Neural progenitor cell (in vitro differentiated cells): ENCODE measurements at regions not wholly inside any gene's neighbourhood (a gene's known extent, or its start where the extent isn't known, plus 50 kb on each side); places are given as distances from the start of the nearest gene placed in this dataset.
"Not testable (repeated sequence)": the region's sequence is repeated elsewhere in the genome, so short reads cannot be mapped to it uniquely, and the experiment has no call there.

ENCODE experiments used
- DNase-seq: peaks from one replicate; pipeline ENCODE4 v3.0.0-alpha.2; 2016; ENCODE audit warnings: low spot score
- H2AFZ ChIP-seq: fragments of 200-600 bp; sonication (generic); replicated peaks from 2 replicates; pipeline ENCODE4 v1.6.1; 2016; ENCODE audit warnings: antibody characterized with exemption
- H3F3A ChIP-seq: fragments of 200-600 bp; sonication (generic); 2 replicates; pipeline ENCODE4 v1.6.1; 2016; ENCODE audit warnings: antibody characterized with exemption, low read depth
- H3K27ac ChIP-seq: fragments of 200-600 bp; sonication (generic); 2 replicates; pipeline ENCODE4 v1.5.1; 2016; ENCODE audit warnings: mild to moderate bottlenecking
- H3K27me3 ChIP-seq: fragments of 200-600 bp; sonication (generic); 2 replicates; pipeline ENCODE4 v1.6.1; 2016; ENCODE audit warnings: mild to moderate bottlenecking, moderate library complexity
- H3K36me3 ChIP-seq: fragments of 200-600 bp; sonication (generic); 2 replicates; pipeline ENCODE4 v1.5.1; 2016
- H3K4me1 ChIP-seq: fragments of 200-600 bp; sonication (generic); 2 replicates; pipeline ENCODE4 v1.6.1; 2016; ENCODE audit warnings: mixed run types
- H3K4me2 ChIP-seq: fragments of 200-600 bp; sonication (generic); 2 replicates; pipeline ENCODE4 v1.6.1; 2016
- H3K4me3 ChIP-seq: fragments of 200-600 bp; sonication (generic); 2 replicates; pipeline ENCODE4 v1.5.1; 2016
- H3K79me2 ChIP-seq: fragments of 200-600 bp; sonication (generic); 2 replicates; pipeline ENCODE4 v1.6.1; 2016; ENCODE audit warnings: low read depth
- H3K9ac ChIP-seq: fragments of 200-600 bp; sonication (generic); 2 replicates; pipeline ENCODE4 v1.6.1; 2016
- H3K9me3 ChIP-seq: fragments of 200-600 bp; sonication (generic); 2 replicates; pipeline ENCODE4 v1.5.1; 2016; ENCODE audit warnings: low read depth
- H4K20me1 ChIP-seq: fragments of 200-600 bp; sonication (generic); 2 replicates; pipeline ENCODE4 v1.6.1; 2016; ENCODE audit warnings: low read depth
- H3K27ac Mint-ChIP-seq: 3 replicates; pipeline ENCODE4 v1.8.0; 2021; ENCODE audit warnings: mixed read lengths
- H3K27me3 Mint-ChIP-seq: 2 replicates; pipeline ENCODE4 v1.8.0; 2022; ENCODE audit warnings: low read depth, mild to moderate bottlenecking, inconsistent platforms, moderate library complexity, mixed read lengths; ENCODE audit not compliant: insufficient read depth
- H3K36me3 Mint-ChIP-seq: 3 replicates; pipeline ENCODE4 v1.8.0; 2021; ENCODE audit warnings: mixed read lengths
- H3K4me1 Mint-ChIP-seq: 3 replicates; pipeline ENCODE4 v1.8.0; 2021; ENCODE audit warnings: mixed read lengths
- H3K4me3 Mint-ChIP-seq: 3 replicates; pipeline ENCODE4 v1.8.0; 2021; ENCODE audit warnings: mild to moderate bottlenecking, moderate library complexity, mixed read lengths
- H3K9me3 Mint-ChIP-seq: 3 replicates; pipeline ENCODE4 v1.8.0; 2020; ENCODE audit warnings: mixed read lengths
- CTCF ChIP-seq: fragments of 200-600 bp; sonication (generic); IDR thresholded peaks from 2 replicates; pipeline ENCODE4 v1.5.1; 2017; ENCODE audit warnings: antibody characterized with exemption, mild to moderate bottlenecking
- EZH2 ChIP-seq: fragments of 200-600 bp; sonication (generic); IDR thresholded peaks from 2 replicates; pipeline ENCODE4 v1.6.1; 2017; ENCODE audit warnings: antibody characterized with exemption, mild to moderate bottlenecking, moderate library complexity
- EZH2phosphoT487 ChIP-seq: fragments of 200-600 bp; sonication (generic); IDR thresholded peaks from 2 replicates; pipeline ENCODE4 v1.6.1; 2017; ENCODE audit warnings: antibody characterized with exemption

- Histone ChIP-seq H3F3A (no peaks in the 10 kb centered on the region), H3K27ac (no peak overlapping the region), H2AFZ (no peak overlapping the region), H3K4me3 (no peak overlapping the region), H3K79me2 (no peaks in the 10 kb centered on the region), H3K4me2 (no peak overlapping the region), H4K20me1 (no peaks in the 10 kb centered on the region), H3K9ac (no peak overlapping the region), H3K4me1 (peaks cover 5% of the 10 kb centered on the region), H3K36me3 (no peaks in the 10 kb centered on the region), H3K27me3 (no peaks in the 10 kb centered on the region), H3K9me3 (no peaks in the 10 kb centered on the region)
- H3K4me1 Mint-ChIP-seq: no peaks in the 10 kb centered on the region
- no peak for DNase-seq
- TF ChIP-seq EZH2 (no peak), CTCF (no peak), EZH2phosphoT487 (no peak)
- H3K4me3 Mint-ChIP-seq: no peak overlapping the region
- peaks cover 3% of the 10 kb centered on the region for H3K9me3 Mint-ChIP-seq
- no peak overlapping the region for H3K27ac Mint-ChIP-seq
- peaks cover 5% of the 10 kb centered on the region for H3K27me3 Mint-ChIP-seq
- H3K36me3 Mint-ChIP-seq: no peaks in the 10 kb centered on the region
Observed at GRCh38 chr2:48049371-48049770, 143.1 kb upstream of the FBXO11 start.

- TF ChIP-seq EZH2: no peak
- no peak for TF ChIP-seq CTCF
- TF ChIP-seq EZH2phosphoT487: no peak
- no peaks in the 10 kb centered on the region for H3K36me3 ChIP-seq
- no peaks in the 10 kb centered on the region for H3K79me2 ChIP-seq
- no peak overlapping the region for H2AFZ ChIP-seq
- peaks cover 3% of the 10 kb centered on the region for H3K9me3 Mint-ChIP-seq
- H3K27ac Mint-ChIP-seq: no peak overlapping the region
- peaks cover 5% of the 10 kb centered on the region for H3K27me3 Mint-ChIP-seq
- no peak overlapping the region for H3K9ac ChIP-seq
- no peak overlapping the region for H3K4me2 ChIP-seq
- no peaks in the 10 kb centered on the region for H3K4me1 Mint-ChIP-seq
- H3K4me3 ChIP-seq: no peak overlapping the region
- H3K4me1 ChIP-seq: peaks cover 5% of the 10 kb centered on the region
- no peaks in the 10 kb centered on the region for H3K9me3 ChIP-seq
- no peak for DNase-seq
- H4K20me1 ChIP-seq: no peaks in the 10 kb centered on the region
- no peaks in the 10 kb centered on the region for H3F3A ChIP-seq
- no peak overlapping the region for H3K27ac ChIP-seq
- H3K27me3 ChIP-seq: no peaks in the 10 kb centered on the region
- no peaks in the 10 kb centered on the region for H3K36me3 Mint-ChIP-seq
- no peak overlapping the region for H3K4me3 Mint-ChIP-seq
Observed at GRCh38 chr2:48050711-48051110, 144.4 kb upstream of the FBXO11 start.

GRCh38 chr2:48059975-48060374 is 153.7 kb upstream of the FBXO11 start:
- Mint-ChIP-seq H3K4me1 (peaks cover 6% of the 10 kb centered on the region), H3K9me3 (peaks cover 10% of the 10 kb centered on the region), H3K4me3 (no peak overlapping the region), H3K36me3 (no peaks in the 10 kb centered on the region), H3K27me3 (no peaks in the 10 kb centered on the region), H3K27ac (no peak overlapping the region)
- Histone ChIP-seq H3K9me3 (no peaks in the 10 kb centered on the region), H3F3A (no peaks in the 10 kb centered on the region), H3K36me3 (no peaks in the 10 kb centered on the region), H3K27me3 (no peaks in the 10 kb centered on the region), H3K4me2 (no peak overlapping the region), H4K20me1 (no peaks in the 10 kb centered on the region), H3K4me1 (no peaks in the 10 kb centered on the region), H3K27ac (no peak overlapping the region), H3K9ac (no peak overlapping the region), H3K79me2 (no peaks in the 10 kb centered on the region), H3K4me3 (no peak overlapping the region), H2AFZ (no peak overlapping the region)
- DNase-seq: no peak
- TF ChIP-seq CTCF (no peak), EZH2 (no peak), EZH2phosphoT487 (no peak)

GRCh38 chr2:48061656-48062055 is 155.4 kb upstream of the FBXO11 start:
- H3K4me1 Mint-ChIP-seq, H3K27me3 ChIP-seq, H3K79me2 ChIP-seq, H3K27ac ChIP-seq, H3K9ac ChIP-seq, H3K27me3 Mint-ChIP-seq, H3K4me1 ChIP-seq, H3K4me3 Mint-ChIP-seq, H3K27ac Mint-ChIP-seq, H3K36me3 ChIP-seq, H3K9me3 Mint-ChIP-seq, DNase-seq, H3F3A ChIP-seq, H3K36me3 Mint-ChIP-seq, H2AFZ ChIP-seq, H4K20me1 ChIP-seq, H3K9me3 ChIP-seq, H3K4me2 ChIP-seq, H3K4me3 ChIP-seq: not testable (repeated sequence)
